Progenitor cell of endocrine pancreas (in vitro differentiated cells): ENCODE measurements at regions not wholly inside any gene's neighbourhood (a gene's known extent, or its start where the extent isn't known, plus 50 kb on each side); places are given as distances from the start of the nearest gene placed in this dataset.
"Not testable (repeated sequence)": the region's sequence is repeated elsewhere in the genome, so short reads cannot be mapped to it uniquely, and the experiment has no call there.

Source experiments
- DNase-seq: peaks from one replicate; pipeline ENCODE4 v3.0.0; 2021; ENCODE audit warnings: low spot score; ENCODE audit not compliant: unreplicated experiment
- H3K27ac Mint-ChIP-seq: 2 replicates; pipeline ENCODE4 v1.8.0; 2021; ENCODE audit warnings: mild to moderate bottlenecking, moderate library complexity, mixed read lengths
- H3K27me3 Mint-ChIP-seq: 2 replicates; pipeline ENCODE4 v1.8.0; 2021; ENCODE audit warnings: mixed read lengths
- H3K36me3 Mint-ChIP-seq: 2 replicates; pipeline ENCODE4 v1.8.0; 2022; ENCODE audit warnings: mixed read lengths; ENCODE audit not compliant: insufficient read depth
- H3K4me1 Mint-ChIP-seq: 2 replicates; pipeline ENCODE4 v1.8.0; 2021; ENCODE audit warnings: low read depth, mixed read lengths
- H3K4me3 Mint-ChIP-seq: 2 replicates; pipeline ENCODE4 v1.8.0; 2021; ENCODE audit warnings: low read depth, mild to moderate bottlenecking, moderate library complexity, mixed read lengths
- H3K9me3 Mint-ChIP-seq: 2 replicates; pipeline ENCODE4 v1.8.0; 2021; ENCODE audit warnings: low read depth, mixed read lengths
- TF ChIP-seq, protein P1 (sequence below): fragments of 200-600 bp; sonication (generic); IDR thresholded peaks from one replicate; pipeline ENCODE4 v1.5.0; 2021; ENCODE audit warnings: antibody characterized with exemption, mild to moderate bottlenecking; ENCODE audit not compliant: unreplicated experiment

DNA sequence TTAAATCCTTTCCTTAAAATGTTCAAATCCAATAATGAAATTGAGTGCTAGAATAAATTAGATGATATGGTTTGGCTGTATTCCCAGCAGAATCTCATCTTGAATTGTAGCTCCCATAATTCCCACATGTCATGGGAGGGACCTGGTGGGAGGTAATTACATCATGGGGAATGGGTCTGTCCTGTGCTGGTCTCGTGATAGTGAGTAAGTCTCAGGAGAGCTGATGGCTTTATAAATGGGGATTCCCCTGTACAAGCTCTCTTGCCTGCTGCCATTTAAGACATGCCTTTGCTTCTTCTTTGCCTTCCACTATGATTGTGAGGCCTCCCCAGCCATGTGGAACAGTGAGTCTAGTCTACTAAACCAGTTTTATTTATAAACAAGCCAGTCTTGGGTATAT lies 508.5 kb downstream of the ETNK1 start:
- no peaks in the 10 kb centered on the region for H3K4me1 Mint-ChIP-seq
- no peaks in the 10 kb centered on the region for H3K27me3 Mint-ChIP-seq
- TF ChIP-seq, protein P1, sequence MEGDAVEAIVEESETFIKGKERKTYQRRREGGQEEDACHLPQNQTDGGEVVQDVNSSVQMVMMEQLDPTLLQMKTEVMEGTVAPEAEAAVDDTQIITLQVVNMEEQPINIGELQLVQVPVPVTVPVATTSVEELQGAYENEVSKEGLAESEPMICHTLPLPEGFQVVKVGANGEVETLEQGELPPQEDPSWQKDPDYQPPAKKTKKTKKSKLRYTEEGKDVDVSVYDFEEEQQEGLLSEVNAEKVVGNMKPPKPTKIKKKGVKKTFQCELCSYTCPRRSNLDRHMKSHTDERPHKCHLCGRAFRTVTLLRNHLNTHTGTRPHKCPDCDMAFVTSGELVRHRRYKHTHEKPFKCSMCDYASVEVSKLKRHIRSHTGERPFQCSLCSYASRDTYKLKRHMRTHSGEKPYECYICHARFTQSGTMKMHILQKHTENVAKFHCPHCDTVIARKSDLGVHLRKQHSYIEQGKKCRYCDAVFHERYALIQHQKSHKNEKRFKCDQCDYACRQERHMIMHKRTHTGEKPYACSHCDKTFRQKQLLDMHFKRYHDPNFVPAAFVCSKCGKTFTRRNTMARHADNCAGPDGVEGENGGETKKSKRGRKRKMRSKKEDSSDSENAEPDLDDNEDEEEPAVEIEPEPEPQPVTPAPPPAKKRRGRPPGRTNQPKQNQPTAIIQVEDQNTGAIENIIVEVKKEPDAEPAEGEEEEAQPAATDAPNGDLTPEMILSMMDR = no peak
- no peak overlapping the region for H3K27ac Mint-ChIP-seq
- H3K9me3 Mint-ChIP-seq = no peaks in the 10 kb centered on the region
- no peak for DNase-seq
- H3K4me3 Mint-ChIP-seq = no peak overlapping the region
- H3K36me3 Mint-ChIP-seq = no peaks in the 10 kb centered on the region

DNA sequence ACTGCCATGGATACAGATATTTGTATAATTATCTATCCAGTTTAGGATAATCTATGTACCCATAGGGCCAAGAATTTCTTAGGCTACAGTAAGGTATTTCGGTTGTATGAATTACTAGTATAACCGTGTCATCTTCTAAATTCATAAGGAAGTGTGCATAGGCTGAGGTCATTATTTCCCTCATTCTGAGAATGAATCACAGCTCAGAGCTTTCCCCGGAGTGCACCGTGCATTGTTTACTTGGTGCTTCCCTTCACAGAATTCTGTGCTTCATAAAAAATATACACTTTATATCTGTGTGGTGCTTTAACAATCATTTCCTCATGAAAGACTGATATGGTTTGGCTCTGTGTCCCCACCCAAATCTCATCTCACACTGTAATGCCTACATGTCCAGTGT lies 514.1 kb downstream of the ETNK1 start:
- Mint-ChIP-seq H3K27me3 (no peaks in the 10 kb centered on the region), H3K4me1 (no peaks in the 10 kb centered on the region)
- DNase-seq = no peak

DNA sequence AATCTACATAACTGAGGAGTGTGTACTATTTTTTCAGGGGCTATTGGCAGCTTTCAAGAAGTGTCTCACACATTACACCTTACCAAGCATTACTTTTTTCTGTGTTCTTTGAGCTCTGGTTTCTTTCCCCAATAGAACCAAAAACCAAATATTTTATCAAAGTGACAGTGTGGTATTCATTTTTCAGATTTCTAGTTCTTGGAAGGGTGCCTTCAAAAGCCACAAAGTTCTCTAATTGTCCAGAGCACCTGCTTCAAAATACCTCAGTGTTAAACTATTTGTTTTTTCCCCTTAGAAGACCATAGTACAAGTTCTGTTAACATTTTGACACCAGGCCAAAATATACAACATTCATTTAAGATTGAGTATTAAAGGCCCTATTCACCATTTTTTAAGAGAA lies 515.7 kb downstream of the ETNK1 start:
- no peak overlapping the region for H3K27ac Mint-ChIP-seq
- H3K27me3 Mint-ChIP-seq = no peaks in the 10 kb centered on the region
- H3K36me3 Mint-ChIP-seq = peaks cover 9% of the 10 kb centered on the region
- TF ChIP-seq, protein P1 = no peak
- no peak for DNase-seq
- no peak overlapping the region for H3K4me3 Mint-ChIP-seq
- H3K9me3 Mint-ChIP-seq = peaks cover 20% of the 10 kb centered on the region
- no peaks in the 10 kb centered on the region for H3K4me1 Mint-ChIP-seq

More for the DNA sequence above, 514.1 kb downstream of the ETNK1 start:
- no peaks in the 10 kb centered on the region for H3K36me3 Mint-ChIP-seq
- no peak overlapping the region for H3K27ac Mint-ChIP-seq
- no peak overlapping the region for H3K4me3 Mint-ChIP-seq
- H3K9me3 Mint-ChIP-seq = peaks cover 6% of the 10 kb centered on the region
- TF ChIP-seq, protein P1 = no peak

DNA sequence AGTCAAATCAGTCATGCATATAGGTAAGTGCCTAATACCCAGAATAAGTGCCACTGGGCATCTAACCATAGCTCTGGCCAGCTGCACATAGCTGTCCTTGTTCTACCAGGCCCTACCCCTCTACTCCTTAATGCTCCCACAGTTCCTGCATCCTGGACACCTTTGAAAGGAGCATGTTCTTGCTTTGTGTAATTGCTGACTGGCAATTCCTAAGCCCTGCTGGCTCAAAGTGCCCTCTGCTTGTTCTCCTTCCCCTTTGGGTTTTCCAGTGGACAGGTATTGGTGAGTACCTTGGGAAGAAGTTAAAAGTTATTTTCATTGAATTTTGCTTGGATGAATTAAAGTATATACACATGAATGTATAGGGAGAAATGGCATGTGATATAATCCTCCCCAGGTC lies 516.4 kb downstream of the ETNK1 start:
- H3K4me3 Mint-ChIP-seq = no peak overlapping the region

DNA sequence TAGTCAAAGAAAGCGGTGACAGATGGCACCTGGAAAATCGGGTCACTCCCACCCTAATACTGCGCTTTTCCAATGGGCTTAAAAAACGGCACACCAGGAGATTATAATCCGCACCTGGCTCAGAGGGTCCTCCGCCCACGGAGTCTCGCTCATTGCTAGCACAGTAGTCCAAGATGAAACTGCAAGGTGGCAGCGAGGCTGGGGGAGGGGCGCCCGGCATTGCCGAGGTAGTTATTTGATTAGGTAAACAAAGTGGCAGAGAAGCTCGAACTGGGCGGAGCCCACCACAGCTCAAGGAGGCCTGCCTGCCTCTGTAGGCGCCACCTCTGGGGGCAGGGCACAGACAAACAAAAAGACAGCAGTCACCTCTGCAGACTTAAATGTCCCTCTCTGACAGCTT lies 521.1 kb downstream of the ETNK1 start:
- Mint-ChIP-seq H3K9me3 (peaks cover 38% of the 10 kb centered on the region), H3K36me3 (peaks cover 11% of the 10 kb centered on the region)
- DNase-seq, H3K27ac Mint-ChIP-seq, H3K4me3 Mint-ChIP-seq, H3K4me1 Mint-ChIP-seq, H3K27me3 Mint-ChIP-seq: not testable (repeated sequence)

More for the DNA sequence above, 516.4 kb downstream of the ETNK1 start:
- Mint-ChIP-seq H3K27ac (no peak overlapping the region), H3K36me3 (peaks cover 11% of the 10 kb centered on the region), H3K4me1 (no peaks in the 10 kb centered on the region), H3K9me3 (peaks cover 22% of the 10 kb centered on the region), H3K27me3 (no peaks in the 10 kb centered on the region)
- DNase-seq = no peak
- TF ChIP-seq, protein P1 = no peak

DNA sequence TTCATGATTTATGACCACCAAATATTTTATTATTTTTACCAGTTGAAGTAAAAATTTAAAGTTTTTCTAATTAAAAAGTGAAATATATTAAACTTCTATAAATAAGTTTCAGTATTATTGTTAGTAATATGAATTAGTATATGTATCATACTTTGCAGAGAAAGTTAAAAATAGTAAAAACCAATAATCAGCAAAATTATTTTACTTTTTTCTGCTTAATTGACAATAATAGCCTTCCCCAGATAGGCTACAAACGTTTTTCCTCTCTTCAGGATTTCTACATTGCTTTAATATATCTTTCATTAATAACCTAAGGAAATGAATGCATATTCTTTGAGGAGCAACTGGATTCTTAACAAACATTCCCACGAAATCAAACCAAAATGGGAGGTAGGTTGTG lies 543.5 kb downstream of the ETNK1 start:
- H3K9me3 Mint-ChIP-seq = peaks cover 20% of the 10 kb centered on the region
- H3K27ac Mint-ChIP-seq = no peak overlapping the region
- DNase-seq = no peak
- TF ChIP-seq, protein P1 = no peak
- no peaks in the 10 kb centered on the region for H3K27me3 Mint-ChIP-seq
- no peaks in the 10 kb centered on the region for H3K4me1 Mint-ChIP-seq
- H3K36me3 Mint-ChIP-seq = peaks cover 1% of the 10 kb centered on the region
- H3K4me3 Mint-ChIP-seq = no peak overlapping the region
